ENCODE measurements at regions not wholly inside any gene's neighbourhood (a gene's known extent, or its start where the extent isn't known, plus 50 kb on each side); places are given as distances from the start of the nearest gene placed in this dataset.

- no peak for DNase-seq
These were observed 374.3 kb downstream of the SPRY1 start for GRCh38 chr4:123770884-123771283.

- no peak for DNase-seq
These were observed 379.7 kb downstream of the SPRY1 start for GRCh38 chr4:123776267-123776666.

GRCh38 chr4:123777373-123777772 lies 380.8 kb downstream of the SPRY1 start:
- DNase-seq: no peak

DNA sequence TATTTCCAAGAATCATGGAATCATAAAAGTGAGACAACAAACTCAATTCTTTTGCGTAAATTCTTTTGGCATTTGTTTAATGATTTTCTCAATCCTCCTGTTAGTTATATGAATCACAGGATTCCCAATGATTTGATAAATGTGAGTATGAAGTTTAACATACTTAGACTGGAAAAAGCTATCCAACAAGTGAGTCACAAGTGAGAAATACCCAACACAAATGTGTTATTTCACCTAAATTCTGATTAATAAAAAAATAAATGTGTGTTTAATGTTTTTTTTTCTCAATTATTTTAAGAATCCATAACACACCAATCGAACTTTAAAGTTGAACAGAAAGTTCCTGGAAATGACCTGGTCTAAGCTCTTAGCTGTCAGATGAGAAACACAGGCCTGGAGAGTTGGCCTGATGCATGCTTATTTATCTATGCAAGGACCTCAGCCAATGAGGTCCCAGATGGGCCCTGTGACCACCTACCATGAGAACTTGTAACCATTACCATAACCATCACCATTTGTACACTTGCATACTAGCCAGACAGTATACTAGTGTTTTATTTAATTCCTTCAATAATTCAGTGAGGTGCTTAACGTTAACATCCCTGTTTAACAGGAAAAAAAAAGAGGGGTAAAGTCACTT lies 386.7 kb downstream of the SPRY1 start:
- DNase-seq: peak; percentile 66

GRCh38 chr4:123783921-123784320 lies 387.3 kb downstream of the SPRY1 start:
- peak; percentile 60 for DNase-seq

DNA sequence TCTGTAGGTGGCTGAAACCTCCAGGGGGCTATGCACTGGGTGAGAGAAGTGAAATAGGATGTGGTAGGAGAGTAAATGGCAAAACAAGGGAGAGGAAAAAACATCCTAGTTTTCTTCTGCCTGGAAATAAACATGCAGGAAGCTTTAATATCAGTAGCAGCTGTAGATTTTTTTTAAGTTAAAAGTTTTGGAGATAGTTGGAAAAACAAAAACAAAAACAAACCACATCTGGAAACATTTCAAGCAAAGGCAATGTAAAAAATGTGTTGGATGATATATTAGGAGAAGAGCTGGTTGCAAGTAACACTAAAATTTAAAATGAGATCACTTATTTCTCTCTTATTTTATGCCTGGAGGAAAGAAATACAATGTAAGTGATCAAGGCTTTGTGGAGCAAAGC lies 388.0 kb downstream of the SPRY1 start:
- DNase-seq: no peak

DNA sequence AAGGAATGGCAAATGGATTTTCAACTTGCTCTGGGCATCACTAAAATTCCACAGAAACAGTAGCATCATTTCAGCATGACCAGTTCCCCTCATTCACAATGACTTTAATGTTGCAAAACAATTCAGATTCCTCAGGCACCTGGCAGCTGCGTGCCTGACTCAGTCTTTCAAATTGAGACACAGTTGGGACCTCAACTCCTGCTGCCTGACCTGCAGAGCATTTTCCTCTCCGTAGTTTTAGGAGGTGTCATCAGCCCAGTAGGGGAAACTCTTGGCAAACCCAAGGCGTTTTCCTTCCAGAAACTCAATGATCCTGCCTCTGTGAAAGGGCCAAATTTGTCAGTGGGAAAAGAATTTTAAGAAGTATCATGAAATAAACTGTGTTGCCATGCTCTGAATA lies 388.9 kb downstream of the SPRY1 start:
- DNase-seq: peak; percentile 78

DNA sequence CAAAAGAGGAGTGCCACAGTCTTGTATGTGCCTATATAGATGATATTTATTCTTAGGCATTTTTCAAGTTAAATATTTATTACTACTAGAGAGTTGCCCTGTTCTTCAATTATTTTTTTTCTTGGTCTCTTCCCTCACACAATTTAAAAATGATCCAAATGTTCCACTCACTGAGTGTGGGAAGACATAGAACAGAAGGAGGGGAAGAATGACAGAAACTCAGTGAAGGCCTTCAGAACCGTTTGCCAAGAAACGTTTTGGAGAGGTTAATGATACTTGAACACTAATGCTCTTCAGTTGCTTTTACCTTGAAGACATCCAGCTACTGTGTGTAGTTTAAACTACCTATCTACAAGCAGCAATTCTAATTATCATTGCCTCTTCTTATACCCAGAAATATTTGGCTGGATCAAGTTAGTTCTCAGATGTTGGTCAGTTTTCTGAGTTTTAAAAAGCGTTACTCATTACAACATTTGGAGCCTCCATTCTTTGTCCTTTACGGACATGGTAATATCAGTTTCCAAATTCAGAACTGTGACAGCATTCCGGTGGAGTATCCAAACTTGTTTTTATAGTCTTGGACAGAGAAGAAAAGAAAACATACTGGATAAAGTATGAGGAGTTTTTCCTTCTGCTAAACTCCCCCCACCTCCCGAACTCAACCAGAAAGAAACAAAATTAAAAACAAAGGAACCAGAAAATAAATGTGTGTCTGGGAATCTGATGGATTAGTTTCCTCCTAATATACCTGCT lies 389.7 kb downstream of the SPRY1 start:
- no peak for DNase-seq

DNA sequence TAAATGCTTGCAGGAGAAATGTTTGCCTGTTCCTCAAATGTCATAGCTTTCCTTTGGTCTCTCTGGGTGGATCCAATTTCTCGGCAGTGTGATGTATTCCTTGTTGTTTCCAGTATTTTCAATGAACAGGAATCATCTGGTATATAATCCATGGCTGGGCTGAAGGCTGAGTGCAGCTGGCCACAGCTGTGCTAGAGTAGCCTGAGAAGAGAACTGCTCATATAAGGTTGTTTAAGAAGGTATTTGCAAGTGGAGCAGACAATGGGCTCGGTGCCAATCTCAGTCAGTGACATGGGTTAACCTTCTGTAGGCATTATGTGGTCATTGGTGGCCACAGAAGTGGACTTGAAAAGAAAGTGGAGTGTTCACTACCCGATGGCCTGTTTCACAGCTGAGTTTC lies 390.3 kb downstream of the SPRY1 start:
- peak; percentile 59 for DNase-seq

DNA sequence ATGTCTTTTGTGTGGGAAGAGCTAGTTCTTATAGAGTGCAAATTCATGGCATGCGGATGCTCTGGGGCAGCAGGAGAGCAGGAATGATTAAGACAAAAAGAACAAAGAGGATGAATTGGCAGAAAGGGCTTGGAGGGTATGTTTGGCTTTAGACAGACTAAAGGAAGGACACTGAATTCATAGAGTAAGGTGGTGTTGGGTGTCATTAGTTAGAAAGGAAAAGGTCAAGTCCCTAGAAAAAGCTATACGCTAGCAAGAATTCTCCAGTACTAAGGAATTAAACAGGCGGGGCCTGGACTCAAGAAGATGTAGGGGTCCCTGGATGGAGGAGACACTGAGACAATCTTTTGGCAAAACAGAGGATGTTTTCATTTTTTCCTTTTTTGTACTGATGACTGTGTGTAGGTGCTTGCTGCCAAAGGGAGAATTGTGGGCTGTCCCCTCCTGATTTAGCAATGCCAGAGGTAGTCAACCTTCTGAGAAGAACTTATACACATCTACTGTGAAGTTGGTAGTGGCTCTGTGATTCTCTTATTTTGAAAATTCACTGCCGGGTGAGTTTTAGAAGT lies 391.0 kb downstream of the SPRY1 start:
- no peak for DNase-seq

DNA sequence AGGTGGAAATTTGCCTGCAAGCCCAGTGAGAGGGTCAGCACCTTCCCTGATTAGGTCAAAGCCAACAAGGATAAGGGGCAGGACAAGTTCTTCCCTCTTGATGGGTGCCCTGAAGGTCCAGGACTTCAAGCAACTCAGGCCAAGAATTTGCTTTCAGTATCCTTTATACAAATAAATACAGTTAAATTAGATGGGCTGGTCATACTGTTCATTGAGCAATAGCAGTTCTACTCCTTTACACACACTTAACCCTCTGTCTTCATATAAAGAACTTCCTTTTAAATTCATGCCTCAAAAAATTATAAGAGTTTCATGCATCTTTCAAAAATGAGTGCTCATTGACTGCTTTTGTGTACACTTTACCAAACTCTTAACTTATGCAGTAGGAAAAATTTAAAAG lies 392.0 kb downstream of the SPRY1 start:
- DNase-seq: peak; percentile 10

GRCh38 chr4:123790681-123791080 lies 394.1 kb downstream of the SPRY1 start:
- no peak for DNase-seq

GRCh38 chr4:123802082-123802645 lies 405.6 kb downstream of the SPRY1 start:
- DNase-seq: no peak

- DNase-seq: no peak
These were observed 406.3 kb downstream of the SPRY1 start for GRCh38 chr4:123802933-123803332.

DNA sequence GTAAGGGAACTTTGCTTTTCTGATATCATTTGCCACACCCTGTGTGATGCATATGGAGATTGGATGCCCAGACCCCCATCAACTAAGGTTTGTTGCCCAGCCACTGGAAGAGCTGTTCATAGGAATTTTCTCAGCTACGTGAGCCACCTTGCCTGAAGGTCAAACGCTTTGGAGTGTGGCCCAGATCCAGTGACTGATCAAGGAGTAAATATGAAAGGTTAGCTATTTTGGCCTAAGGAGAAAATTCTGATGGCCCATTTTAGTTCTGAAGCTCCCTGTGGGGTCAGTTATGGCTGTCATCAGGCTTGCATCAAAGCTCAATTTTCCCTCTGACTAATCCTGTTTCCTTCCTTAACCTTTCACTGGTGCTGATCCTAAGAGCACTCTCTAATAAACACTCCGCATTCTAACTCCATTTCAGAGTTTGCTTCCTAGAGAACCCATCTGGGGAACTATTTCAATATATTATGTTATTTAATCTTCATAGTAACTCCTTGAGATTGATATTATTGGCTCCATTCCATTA lies 407.7 kb downstream of the SPRY1 start:
- no peak for DNase-seq

DNA sequence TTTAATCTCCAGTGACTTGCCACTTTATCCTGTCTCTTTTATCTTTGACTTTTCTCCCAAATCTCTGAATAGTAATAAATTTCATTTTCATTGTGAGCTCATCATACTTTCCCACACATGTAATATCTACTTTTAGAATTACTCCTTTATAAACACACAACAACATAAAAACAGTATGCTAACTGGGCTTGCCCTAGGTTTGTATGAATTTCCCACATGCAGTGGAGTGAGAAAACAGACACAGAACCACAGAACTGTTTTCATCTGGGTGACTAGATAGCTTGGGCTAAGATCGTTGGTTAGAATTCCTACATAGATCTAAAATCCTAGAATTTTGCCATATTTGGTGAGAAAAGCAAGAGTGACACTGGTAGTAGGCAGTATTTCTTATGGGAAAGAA lies 409.5 kb downstream of the SPRY1 start:
- no peak for DNase-seq

DNA sequence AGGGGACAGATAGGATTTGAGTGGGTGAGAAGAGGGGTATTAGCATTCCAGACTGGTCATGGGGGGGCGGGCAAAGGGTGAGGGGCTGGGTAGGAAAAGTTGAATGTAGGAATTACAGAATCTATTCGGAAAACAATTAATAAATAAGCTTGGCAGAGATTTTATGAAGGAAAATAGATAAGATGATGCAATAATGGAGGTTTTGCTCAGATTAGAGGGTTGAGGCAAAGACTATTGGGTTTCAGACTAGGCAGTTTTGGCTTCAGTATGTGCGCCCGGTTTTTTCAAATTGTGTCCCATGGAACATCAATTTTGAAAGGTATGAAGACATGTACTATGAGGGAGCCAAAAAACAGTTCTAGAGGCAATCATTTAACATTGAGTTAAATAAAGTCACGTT lies 410.6 kb downstream of the SPRY1 start:
- no peak for DNase-seq

- no peak for DNase-seq
These were observed 411.3 kb downstream of the SPRY1 start for GRCh38 chr4:123807866-123808265.

DNA sequence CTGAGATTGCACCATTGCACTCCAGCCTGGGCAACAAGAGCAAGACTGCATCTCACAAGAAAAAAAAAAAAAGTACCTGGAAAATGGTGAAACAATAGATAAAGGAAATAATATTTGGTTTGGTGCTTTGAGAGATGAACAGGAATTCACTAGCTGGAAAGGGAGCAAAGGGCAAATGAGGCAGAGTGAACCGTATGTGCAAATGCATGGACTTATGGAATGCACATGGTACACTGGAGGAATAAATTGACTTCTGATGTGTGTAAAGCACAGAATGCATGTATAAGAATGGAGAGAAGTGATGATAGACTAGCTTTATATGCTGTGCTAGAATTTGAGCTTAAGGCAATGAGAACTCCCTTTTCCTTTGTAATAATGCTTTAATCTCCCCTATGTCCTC lies 413.3 kb downstream of the SPRY1 start:
- DNase-seq: no peak

DNA sequence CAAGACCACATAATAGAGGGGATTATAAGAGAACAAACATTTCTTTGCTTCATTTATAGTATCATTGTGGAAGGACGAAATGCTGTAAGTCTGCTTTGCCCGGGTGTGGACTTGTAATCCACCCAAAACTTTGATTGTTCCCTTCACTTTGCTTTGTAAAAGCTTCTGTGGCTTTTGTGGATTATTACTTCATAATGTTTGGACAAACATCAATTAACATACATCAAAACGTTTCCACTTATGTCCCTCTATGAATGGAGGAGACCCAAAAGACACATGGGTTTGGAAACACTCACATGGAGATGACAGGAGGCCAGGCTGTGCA lies 415.4 kb downstream of the SPRY1 start:
- DNase-seq: no peak

DNA sequence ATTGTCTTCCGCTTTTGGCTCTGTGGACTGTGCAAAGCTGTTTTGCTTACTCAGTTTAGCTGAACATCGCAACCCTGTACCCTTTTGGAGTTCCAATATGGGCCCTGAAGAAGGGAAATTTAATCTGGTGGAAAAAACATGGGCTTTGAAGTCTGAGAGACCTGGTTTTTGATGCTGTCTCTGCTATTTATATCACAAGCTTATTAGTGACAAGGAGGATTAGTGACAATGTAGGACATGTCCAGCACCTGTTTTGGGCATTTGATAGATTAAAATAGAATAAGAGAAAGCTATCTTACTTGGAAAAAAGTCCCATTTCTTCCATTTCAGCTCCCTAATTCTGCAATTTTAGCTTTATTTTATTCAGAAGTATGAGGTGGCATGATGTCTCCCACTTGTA lies 417.3 kb downstream of the SPRY1 start:
- DNase-seq: no peak

DNA sequence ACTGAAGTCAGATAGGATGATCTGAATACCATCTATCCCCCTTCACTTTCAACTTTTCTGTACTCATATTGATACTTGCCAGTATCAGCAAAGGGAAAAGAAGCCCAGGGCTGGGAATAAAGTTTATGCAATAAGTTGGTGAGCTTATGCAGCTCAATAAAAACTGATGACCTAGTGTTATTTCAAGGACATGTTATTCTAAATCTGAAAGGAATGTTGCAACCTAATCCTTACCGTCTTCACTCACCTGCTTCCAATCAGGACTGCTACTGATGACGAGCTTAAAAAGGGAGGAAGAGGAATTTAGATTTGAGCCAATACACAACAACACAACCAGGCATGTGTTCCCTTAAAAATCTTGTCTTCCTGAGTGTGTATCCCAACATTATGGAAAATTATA lies 419.9 kb downstream of the SPRY1 start:
- DNase-seq: no peak

GRCh38 chr4:123817025-123817688 lies 420.6 kb downstream of the SPRY1 start:
- DNase-seq: no peak
